Retinal pigment epithelial cell (primary cell): ENCODE measurements at regions not wholly inside any gene's neighbourhood (a gene's known extent, or its start where the extent isn't known, plus 50 kb on each side); places are given as distances from the start of the nearest gene placed in this dataset.

Experiments used
- DNase-seq: peaks from one replicate; pipeline ENCODE4 v3.0.0-alpha.2; 2010; ENCODE audit warnings: low read depth
- H3K4me3 ChIP-seq: 2 replicates; pipeline ENCODE4 v1.5.1; 2011; ENCODE audit warnings: mild to moderate bottlenecking, low read length, control low read depth, moderate library complexity
- TF ChIP-seq, protein P1 (sequence below): conservative IDR thresholded peaks from 2 replicates; pipeline ENCODE4 v1.5.1; 2011; ENCODE audit warnings: low read depth, low read length, control low read depth, inconsistent platforms

DNA sequence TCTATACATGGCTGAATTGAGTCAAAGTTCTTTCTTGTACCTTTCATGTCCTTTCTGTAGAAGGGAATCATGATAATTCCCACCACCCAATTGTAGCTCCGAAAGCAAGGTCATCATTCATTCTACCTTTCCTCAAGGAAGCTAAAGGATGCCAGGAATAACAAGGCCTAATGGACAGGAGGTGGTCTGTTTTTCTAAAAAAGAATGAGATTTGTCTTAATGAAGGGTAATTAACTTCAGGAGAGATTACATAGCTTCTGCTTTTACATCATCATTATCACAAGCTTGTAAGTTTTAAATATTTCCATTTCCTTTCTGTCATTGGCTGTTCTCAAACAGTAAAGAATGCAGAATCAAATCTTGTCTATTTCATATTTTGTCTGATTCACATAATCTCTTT, 249.5 kb upstream of the SORCS1 start:
- TF ChIP-seq, protein P1, sequence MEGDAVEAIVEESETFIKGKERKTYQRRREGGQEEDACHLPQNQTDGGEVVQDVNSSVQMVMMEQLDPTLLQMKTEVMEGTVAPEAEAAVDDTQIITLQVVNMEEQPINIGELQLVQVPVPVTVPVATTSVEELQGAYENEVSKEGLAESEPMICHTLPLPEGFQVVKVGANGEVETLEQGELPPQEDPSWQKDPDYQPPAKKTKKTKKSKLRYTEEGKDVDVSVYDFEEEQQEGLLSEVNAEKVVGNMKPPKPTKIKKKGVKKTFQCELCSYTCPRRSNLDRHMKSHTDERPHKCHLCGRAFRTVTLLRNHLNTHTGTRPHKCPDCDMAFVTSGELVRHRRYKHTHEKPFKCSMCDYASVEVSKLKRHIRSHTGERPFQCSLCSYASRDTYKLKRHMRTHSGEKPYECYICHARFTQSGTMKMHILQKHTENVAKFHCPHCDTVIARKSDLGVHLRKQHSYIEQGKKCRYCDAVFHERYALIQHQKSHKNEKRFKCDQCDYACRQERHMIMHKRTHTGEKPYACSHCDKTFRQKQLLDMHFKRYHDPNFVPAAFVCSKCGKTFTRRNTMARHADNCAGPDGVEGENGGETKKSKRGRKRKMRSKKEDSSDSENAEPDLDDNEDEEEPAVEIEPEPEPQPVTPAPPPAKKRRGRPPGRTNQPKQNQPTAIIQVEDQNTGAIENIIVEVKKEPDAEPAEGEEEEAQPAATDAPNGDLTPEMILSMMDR, result no peak
- no peak for DNase-seq

DNA sequence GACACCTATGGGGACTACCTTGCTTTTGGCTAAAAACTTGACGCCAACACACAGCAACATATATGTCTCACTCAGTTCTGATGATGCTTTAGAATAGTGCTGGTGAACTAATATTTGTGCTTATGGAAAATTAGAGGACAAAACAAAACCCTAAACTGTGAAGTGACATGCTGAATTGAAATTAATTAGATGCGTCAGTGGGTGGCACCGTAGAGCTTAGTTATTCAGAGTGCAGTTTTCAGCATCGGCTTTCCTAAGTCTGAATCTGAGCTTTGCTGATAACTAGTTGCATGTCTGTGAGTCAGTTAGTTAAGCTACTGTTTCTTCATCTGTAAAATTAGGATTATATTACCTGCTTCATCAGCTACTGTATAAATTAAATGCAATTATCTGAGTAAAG, 245.0 kb upstream of the SORCS1 start:
- no peak overlapping the region for H3K4me3 ChIP-seq
- DNase-seq, result peak; percentile 17
- TF ChIP-seq, protein P1, result peak; percentile 45

More for the DNA sequence above, 249.5 kb upstream of the SORCS1 start:
- H3K4me3 ChIP-seq, result no peak overlapping the region

DNA sequence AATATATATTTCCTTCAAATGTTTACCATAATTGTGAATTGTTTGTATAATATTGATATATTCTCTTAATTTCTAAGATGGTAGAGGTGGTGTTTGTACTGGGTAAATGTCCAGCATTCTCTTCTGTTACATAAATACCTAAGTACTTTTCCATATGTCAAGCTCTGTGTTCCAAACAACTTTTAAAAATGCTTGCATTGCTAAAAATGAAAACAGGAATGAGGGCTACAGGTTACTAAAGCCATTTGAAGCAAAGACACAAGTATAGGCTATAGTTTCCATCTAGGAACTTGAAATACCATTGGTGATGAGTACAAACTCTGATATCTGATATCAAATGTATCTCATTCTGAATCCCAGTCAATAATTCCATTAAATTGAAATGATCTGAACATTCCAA, 233.6 kb upstream of the SORCS1 start:
- TF ChIP-seq, protein P1, result no peak
- no peak for DNase-seq
- H3K4me3 ChIP-seq, result no peak overlapping the region

DNA sequence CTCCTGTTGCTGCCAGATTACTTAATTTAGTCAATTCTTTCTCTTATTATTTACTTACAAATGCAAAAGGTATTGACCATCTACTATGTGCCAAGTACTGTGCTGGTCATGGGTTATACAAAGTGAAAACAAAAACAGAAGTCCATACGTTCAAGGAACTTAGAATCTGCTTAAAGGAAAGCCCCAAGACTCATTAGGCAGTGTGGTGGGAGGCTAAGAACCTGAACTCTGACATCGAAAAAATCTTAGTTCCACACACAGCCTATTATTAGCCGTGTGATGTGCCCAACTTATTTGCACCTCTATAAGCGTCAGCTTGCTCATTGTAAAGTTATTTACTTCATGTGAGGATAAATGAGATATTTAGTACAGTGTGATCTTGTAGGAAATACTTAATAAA, 227.4 kb upstream of the SORCS1 start:
- H3K4me3 ChIP-seq, result no peak overlapping the region
- DNase-seq, result no peak
- TF ChIP-seq, protein P1, result no peak

DNA sequence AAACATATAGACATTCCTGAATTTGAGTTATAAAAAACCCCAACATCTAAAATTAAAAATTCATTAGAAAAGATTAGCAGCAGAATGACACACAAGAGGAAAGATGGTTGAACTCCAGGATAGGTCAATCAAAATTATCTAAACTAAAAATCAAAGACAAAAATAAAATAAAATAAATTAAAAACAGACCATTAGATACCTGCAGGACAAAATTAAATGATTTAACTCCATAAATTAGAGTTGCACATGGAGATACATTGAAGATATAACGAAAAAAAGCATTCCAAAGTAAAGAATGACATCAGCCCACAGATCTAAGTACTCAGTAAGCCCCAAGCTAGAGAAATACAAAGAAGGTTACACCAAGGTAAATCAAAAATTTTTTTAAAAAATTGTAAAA, 226.1 kb upstream of the SORCS1 start:
- H3K4me3 ChIP-seq, result no peak overlapping the region
- DNase-seq, result no peak
- TF ChIP-seq, protein P1, result no peak

DNA sequence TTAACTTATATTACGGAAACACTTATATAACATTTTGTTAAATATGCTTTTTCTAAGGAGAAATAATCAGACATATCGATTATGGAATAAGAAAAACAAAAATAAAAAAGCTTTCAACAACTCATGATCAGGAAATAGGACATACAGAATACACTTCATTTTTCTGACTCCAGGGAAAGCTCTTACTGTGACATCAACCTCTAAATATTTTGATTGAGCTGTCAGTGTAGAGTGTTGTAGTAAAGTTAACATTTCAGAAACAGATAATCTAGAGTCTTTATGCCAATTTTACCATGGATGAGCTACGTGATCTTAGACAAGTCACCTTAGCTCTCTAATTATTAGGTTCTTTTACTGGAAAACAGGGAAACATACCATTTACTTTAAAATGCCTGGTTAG, 218.9 kb upstream of the SORCS1 start:
- TF ChIP-seq, protein P1, result no peak
- no peak for DNase-seq
- no peak overlapping the region for H3K4me3 ChIP-seq

DNA sequence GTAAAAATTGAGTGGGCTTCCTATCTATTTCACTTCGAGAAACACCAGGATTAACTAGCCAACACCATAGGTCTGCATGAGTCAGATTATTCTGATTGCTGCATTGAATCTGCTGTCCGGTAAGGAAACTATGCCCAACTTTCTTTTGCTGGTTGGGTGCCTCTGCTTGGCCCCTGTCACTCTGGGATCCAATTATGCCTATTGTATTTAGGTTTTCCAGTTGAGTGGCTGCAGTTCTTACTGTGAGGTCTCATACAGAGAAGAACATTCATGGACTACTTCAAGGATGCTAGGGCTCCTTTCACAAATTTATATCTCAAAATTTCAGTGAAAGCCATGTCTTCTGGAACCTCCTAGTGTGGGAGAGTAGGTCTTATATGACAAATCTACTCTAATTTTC, 215.1 kb upstream of the SORCS1 start:
- DNase-seq, result no peak
- TF ChIP-seq, protein P1, result no peak
- no peak overlapping the region for H3K4me3 ChIP-seq
